NCI-H345 (cell line): ENCODE measurements at regions not wholly inside any gene's neighbourhood (a gene's known extent, or its start where the extent isn't known, plus 50 kb on each side); places are given as distances from the start of the nearest gene placed in this dataset.

Experiments used
- DNase-seq: peaks from one replicate; lab custom pipeline; 2025; lab: John Stamatoyannopoulos, UW

GRCh38 chr10:110436554-110437350 lies 61.0 kb upstream of the DUSP5 start:
- DNase-seq = no peak

DNA sequence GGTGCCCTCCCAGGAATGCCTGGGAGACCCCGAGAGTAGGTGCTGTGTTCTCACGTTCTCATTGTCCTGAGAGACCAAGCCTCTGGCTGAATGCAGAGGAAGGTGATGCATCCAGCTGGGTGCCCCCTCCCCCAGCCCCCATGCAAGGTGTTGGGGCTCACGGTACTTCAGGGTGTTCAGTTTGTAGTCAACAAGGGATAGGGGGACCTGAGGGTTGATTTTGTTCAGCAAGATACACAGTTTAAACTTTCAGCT lies 60.4 kb upstream of the DUSP5 start:
- no peak for DNase-seq

DNA sequence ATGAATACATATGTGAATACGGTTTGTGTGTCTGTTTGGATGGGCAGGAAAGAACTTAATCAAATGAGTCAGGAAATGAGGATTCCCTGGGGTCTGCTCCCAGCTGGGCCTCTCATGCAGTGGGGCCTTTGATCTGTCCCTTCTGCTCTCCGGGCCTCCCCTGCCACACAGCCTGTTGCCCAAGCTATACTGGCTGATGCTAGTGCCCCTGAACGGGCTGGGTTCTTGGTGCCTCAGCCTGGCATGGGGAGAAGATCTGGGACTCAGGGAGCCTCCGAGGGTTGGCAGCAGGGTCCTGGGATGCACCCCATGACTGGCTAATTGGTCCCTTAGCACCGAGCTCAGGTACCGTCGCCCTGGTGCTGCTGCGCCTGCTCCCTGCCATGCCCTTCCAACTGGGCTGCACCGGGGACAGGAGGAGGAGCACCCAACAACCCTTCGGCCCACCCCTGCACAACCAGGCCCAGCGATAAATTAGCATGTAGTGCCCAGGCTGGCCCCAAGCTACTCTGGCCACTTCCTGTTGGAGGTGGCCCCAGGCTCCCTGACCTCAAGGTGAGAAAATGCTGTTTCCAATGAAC lies 59.9 kb upstream of the DUSP5 start:
- no peak for DNase-seq

- DNase-seq = no peak
These were observed 55.0 kb upstream of the DUSP5 start for GRCh38 chr10:110442746-110443145.

DNA sequence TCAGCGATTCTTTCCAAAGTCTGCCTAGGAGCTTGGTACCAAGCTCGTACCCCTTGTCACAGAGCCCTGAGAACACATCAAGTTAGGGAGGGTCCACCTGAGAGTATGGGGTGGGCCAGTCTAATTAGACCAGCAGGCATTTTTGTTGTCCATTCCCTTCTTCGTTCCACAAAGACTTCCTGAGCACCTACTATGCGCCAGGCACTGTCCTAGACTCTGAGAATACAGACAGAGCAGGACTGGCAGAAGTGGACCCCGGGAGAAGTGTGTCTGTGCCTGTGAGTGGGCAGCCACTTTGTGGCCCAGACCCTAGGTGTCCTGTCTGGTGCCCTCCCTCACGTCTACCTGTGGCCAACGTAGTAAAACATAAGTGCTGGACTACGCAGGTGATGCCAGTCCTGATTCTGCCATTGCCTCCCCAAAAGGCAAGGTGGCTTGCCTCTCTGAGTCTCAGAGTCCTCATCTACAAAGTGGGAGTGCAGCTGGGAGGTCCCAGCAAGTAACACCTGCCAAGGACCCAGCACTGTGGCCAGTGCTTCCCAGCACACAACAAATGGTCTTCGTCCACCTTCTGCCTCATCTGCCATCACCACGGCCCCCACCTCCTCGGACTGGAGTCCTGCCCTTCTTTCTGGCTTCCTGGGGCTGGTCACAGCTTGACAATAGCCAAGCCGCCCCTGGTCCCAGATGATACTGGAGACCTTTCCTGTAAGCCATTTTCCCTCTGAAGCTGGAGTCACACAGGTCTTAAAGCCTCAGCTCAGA lies 54.3 kb upstream of the DUSP5 start:
- DNase-seq = no peak

DNA sequence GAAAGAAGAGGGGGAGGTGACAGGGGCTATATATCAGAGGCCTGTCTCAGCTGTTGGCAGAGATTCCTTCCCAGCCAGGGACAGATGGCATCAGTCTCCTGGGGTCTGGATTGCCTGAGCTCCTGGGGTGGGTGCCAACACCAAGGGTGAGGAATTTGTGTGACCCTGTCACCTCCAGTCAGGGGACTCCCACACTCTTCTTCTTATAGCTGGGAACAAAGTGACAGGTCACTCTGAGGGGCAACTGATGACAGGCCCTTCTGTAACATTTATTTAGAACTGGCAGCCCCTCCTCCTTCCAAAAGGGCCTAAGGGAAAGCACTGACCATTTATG lies 53.7 kb upstream of the DUSP5 start:
- DNase-seq = no peak

GRCh38 chr10:110445871-110446270 lies 51.8 kb upstream of the DUSP5 start:
- no peak for DNase-seq

- no peak for DNase-seq
These were observed 51.4 kb upstream of the DUSP5 start for GRCh38 chr10:110446277-110446676.

- DNase-seq = no peak
These were observed 50.6 kb upstream of the DUSP5 start for GRCh38 chr10:110446954-110447608.

GRCh38 chr10:110447886-110448285 lies 49.8 kb upstream of the DUSP5 start:
- DNase-seq = no peak
